ENCODE measurements at regions not wholly inside any gene's neighbourhood (a gene's known extent, or its start where the extent isn't known, plus 50 kb on each side); places are given as distances from the start of the nearest gene placed in this dataset.
"Not testable (repeated sequence)": the region's sequence is repeated elsewhere in the genome, so short reads cannot be mapped to it uniquely, and the experiment has no call there.

GRCh38 chr2:180604077-180604476, 376.3 kb upstream of the UBE2E3 start:
- Mint-ChIP-seq H3K36me3 (no peaks in the 10 kb centered on the region), H3K27ac (no peak overlapping the region), H3K4me1 (no peaks in the 10 kb centered on the region), H3K4me3 (no peak overlapping the region), H3K9me3 (no peaks in the 10 kb centered on the region), H3K27me3 (peaks cover 0 to 5% (median 0%) of the 10 kb centered on the region in 5 donors)
- intact Hi-C loops (cut with micrococcal nuclease): loop anchor here (1.0 to 10.0 kb wide), 3 partner anchors 454 to 1113 kb away; no protein-coding TSS in a partner anchor
- Histone ChIP-seq H3K27ac (ENCODE audit: low read depth, low read length) (no peak overlapping the region), H3K36me3 (ENCODE audit: control insufficient read depth in 2 of 3, insufficient read depth in 3 of 3, low read length in 3 of 3) (no peaks in the 10 kb centered on the region), H3K4me1 (ENCODE audit: control insufficient read depth in 2 of 2, insufficient read depth in 2 of 2, low read length in 2 of 2) (no peaks in the 10 kb centered on the region), H3K27me3 (ENCODE audit: control insufficient read depth in 2 of 2, insufficient read depth in 2 of 2, low read length in 2 of 2) (no peaks in the 10 kb centered on the region), H3K4me3 (ENCODE audit: low read length) (no peak overlapping the region), H3K9me3 (ENCODE audit: control insufficient read depth in 2 of 3, low read length in 3 of 3) (no peaks in the 10 kb centered on the region)
- CTCF ChIA-PET: no interaction called here
- ATAC-seq (peak; percentile 34), DNase-seq (no peak)
- POLR2A ChIA-PET: no interaction called here

- Mint-ChIP-seq H3K4me1 (no peaks in the 10 kb centered on the region), H3K27ac (no peak overlapping the region), H3K27me3 (peaks cover 0 to 5% (median 0%) of the 10 kb centered on the region in 5 donors), H3K4me3 (no peak overlapping the region), H3K36me3 (no peaks in the 10 kb centered on the region), H3K9me3 (peaks cover 0 to 4% (median 0%) of the 10 kb centered on the region in 11 donors)
- ChIA-PET CTCF (no interaction called here), POLR2A (no interaction called here)
- ATAC-seq (no peak), DNase-seq (no peak)
- no peaks in the 10 kb centered on the region for H3K36me3 ChIP-seq (ENCODE audit: control insufficient read depth in 2 of 3, insufficient read depth in 3 of 3, low read length in 3 of 3)
- no peak overlapping the region for H3K4me3 ChIP-seq (ENCODE audit: low read length)
- H3K27ac ChIP-seq (ENCODE audit: low read depth, low read length): no peak overlapping the region
- H3K4me1 ChIP-seq (ENCODE audit: control insufficient read depth in 2 of 2, insufficient read depth in 2 of 2, low read length in 2 of 2): no peaks in the 10 kb centered on the region
- H3K9me3 ChIP-seq (ENCODE audit: control insufficient read depth in 2 of 3, low read length in 3 of 3): no peaks in the 10 kb centered on the region
- H3K27me3 ChIP-seq (ENCODE audit: control insufficient read depth in 2 of 2, insufficient read depth in 2 of 2, low read length in 2 of 2): no peaks in the 10 kb centered on the region
- intact Hi-C loops (cut with micrococcal nuclease): loop anchor here (5.0 to 10.0 kb wide), 2 partner anchors 1114 to 1116 kb away; no protein-coding TSS in a partner anchor
Observed at GRCh38 chr2:180601016-180601415, 379.4 kb upstream of the UBE2E3 start.

GRCh38 chr2:180599804-180600203, 380.6 kb upstream of the UBE2E3 start:
- H3K4me1 Mint-ChIP-seq: no peaks in the 10 kb centered on the region
- H3K27ac Mint-ChIP-seq: no peak overlapping the region
- intact Hi-C loops (cut with micrococcal nuclease): loop anchor here (5.0 to 10.0 kb wide), 2 partner anchors 1115 to 1117 kb away; no protein-coding TSS in a partner anchor
- ChIA-PET CTCF (no interaction called here), POLR2A (no interaction called here)
- H3K36me3 ChIP-seq (ENCODE audit: control insufficient read depth in 2 of 3, insufficient read depth in 3 of 3, low read length in 3 of 3): no peaks in the 10 kb centered on the region
- DNase-seq: no peak
- no peaks in the 10 kb centered on the region for H3K27me3 ChIP-seq (ENCODE audit: control insufficient read depth in 2 of 2, insufficient read depth in 2 of 2, low read length in 2 of 2)
- no peaks in the 10 kb centered on the region for H3K4me1 ChIP-seq (ENCODE audit: control insufficient read depth in 2 of 2, insufficient read depth in 2 of 2, low read length in 2 of 2)
- no peak for ATAC-seq
- peaks cover 0 to 5% (median 0%) of the 10 kb centered on the region in 5 donors for H3K27me3 Mint-ChIP-seq
- peaks cover 0 to 6% (median 0%) of the 10 kb centered on the region in 11 donors for H3K9me3 Mint-ChIP-seq
- H3K27ac ChIP-seq (ENCODE audit: low read depth, low read length): no peak overlapping the region
- H3K4me3 Mint-ChIP-seq: no peak overlapping the region
- H3K4me3 ChIP-seq (ENCODE audit: low read length): no peak overlapping the region
- no peaks in the 10 kb centered on the region for H3K36me3 Mint-ChIP-seq
- no peaks in the 10 kb centered on the region for H3K9me3 ChIP-seq (ENCODE audit: control insufficient read depth in 2 of 3, low read length in 3 of 3)

GRCh38 chr2:180597179-180597578, 383.2 kb upstream of the UBE2E3 start:
- POLR2A ChIA-PET: no interaction called here

GRCh38 chr2:180596453-180596852, 384.0 kb upstream of the UBE2E3 start:
- Mint-ChIP-seq H3K4me3 (no peak overlapping the region), H3K4me1 (peaks cover 0 to 7% (median 5%) of the 10 kb centered on the region in 7 donors), H3K27me3 (no peaks in the 10 kb centered on the region), H3K9me3 (peaks cover 0 to 8% (median 4%) of the 10 kb centered on the region in 11 donors), H3K36me3 (peaks cover 0 to 1% (median 0%) of the 10 kb centered on the region in 5 donors), H3K27ac (no peak overlapping the region)
- no peaks in the 10 kb centered on the region for H3K27me3 ChIP-seq (ENCODE audit: control insufficient read depth in 2 of 2, insufficient read depth in 2 of 2, low read length in 2 of 2)
- H3K4me1 ChIP-seq (ENCODE audit: control insufficient read depth in 2 of 2, insufficient read depth in 2 of 2, low read length in 2 of 2): no peaks in the 10 kb centered on the region
- ChIA-PET CTCF (no interaction called here), POLR2A (no interaction called here)
- no peak overlapping the region for H3K27ac ChIP-seq (ENCODE audit: low read depth, low read length)
- DNase-seq (no peak), ATAC-seq (no peak)
- intact Hi-C loops (cut with micrococcal nuclease): no loop called here
- H3K4me3 ChIP-seq (ENCODE audit: low read length): no peak overlapping the region
- no peaks in the 10 kb centered on the region for H3K36me3 ChIP-seq (ENCODE audit: control insufficient read depth in 2 of 3, insufficient read depth in 3 of 3, low read length in 3 of 3)
- no peaks in the 10 kb centered on the region for H3K9me3 ChIP-seq (ENCODE audit: control insufficient read depth in 2 of 3, low read length in 3 of 3)

More at GRCh38 chr2:180597179-180597578, 383.2 kb upstream of the UBE2E3 start:
- no peak overlapping the region for H3K27ac ChIP-seq (ENCODE audit: low read depth, low read length)
- H3K4me3 ChIP-seq (ENCODE audit: low read length): no peak overlapping the region
- no peak for ATAC-seq
- H3K27me3 ChIP-seq (ENCODE audit: control insufficient read depth in 2 of 2, insufficient read depth in 2 of 2, low read length in 2 of 2): no peaks in the 10 kb centered on the region
- H3K9me3 ChIP-seq (ENCODE audit: control insufficient read depth in 2 of 3, low read length in 3 of 3): no peaks in the 10 kb centered on the region
- Mint-ChIP-seq H3K27ac (no peak overlapping the region), H3K36me3 (no peaks in the 10 kb centered on the region), H3K9me3 (peaks cover 0 to 6% (median under 1%) of the 10 kb centered on the region in 11 donors), H3K4me1 (peaks cover 0 to under 1% (median 0%) of the 10 kb centered on the region in 7 donors), H3K4me3 (no peak overlapping the region), H3K27me3 (peaks cover 0 to 5% (median 0%) of the 10 kb centered on the region in 5 donors)
- no peak for DNase-seq
- H3K4me1 ChIP-seq (ENCODE audit: control insufficient read depth in 2 of 2, insufficient read depth in 2 of 2, low read length in 2 of 2): no peaks in the 10 kb centered on the region
- intact Hi-C loops (cut with micrococcal nuclease): no loop called here
- H3K36me3 ChIP-seq (ENCODE audit: control insufficient read depth in 2 of 3, insufficient read depth in 3 of 3, low read length in 3 of 3): no peaks in the 10 kb centered on the region
- CTCF ChIA-PET: no interaction called here

GRCh38 chr2:180591947-180592346, 388.5 kb upstream of the UBE2E3 start:
- Histone ChIP-seq H3K4me1 (ENCODE audit: control insufficient read depth in 2 of 2, insufficient read depth in 2 of 2, low read length in 2 of 2) (peaks cover 0 to 4% of the 10 kb centered on the region in 2 donors), H3K27ac (ENCODE audit: low read depth, low read length) (no peak overlapping the region), H3K36me3 (ENCODE audit: control insufficient read depth in 2 of 3, insufficient read depth in 3 of 3, low read length in 3 of 3) (no peaks in the 10 kb centered on the region), H3K4me3 (ENCODE audit: low read length) (no peak overlapping the region), H3K27me3 (ENCODE audit: control insufficient read depth in 2 of 2, insufficient read depth in 2 of 2, low read length in 2 of 2) (no peaks in the 10 kb centered on the region), H3K9me3 (ENCODE audit: control insufficient read depth in 2 of 3, low read length in 3 of 3) (no peaks in the 10 kb centered on the region)
- intact Hi-C loops (cut with micrococcal nuclease): no loop called here
- no peak for ATAC-seq
- Mint-ChIP-seq H3K9me3 (peaks cover 5 to 50% (median 21%) of the 10 kb centered on the region in 11 donors), H3K36me3 (peaks cover 0 to 9% (median 4%) of the 10 kb centered on the region in 5 donors), H3K27me3 (peaks cover 0 to 7% (median 0%) of the 10 kb centered on the region in 5 donors), H3K4me3 (peak overlapping the region in 2 of 10 donors; percentile 23 to 30), H3K27ac (peak overlapping the region in 1 of 9 donors; percentile 53), H3K4me1 (peaks cover 6 to 22% (median 15%) of the 10 kb centered on the region in 7 donors)
- ChIA-PET POLR2A (interaction anchor here (0.6 kb wide), 1 partner anchor 105 kb away, joined by 3 read pairs; no protein-coding TSS in a partner anchor), CTCF (no interaction called here)
- no peak for DNase-seq

GRCh38 chr2:180591093-180591781, 389.2 kb upstream of the UBE2E3 start:
- H3K27me3 ChIP-seq (ENCODE audit: control insufficient read depth in 2 of 2, insufficient read depth in 2 of 2, low read length in 2 of 2); intact Hi-C loops (cut with micrococcal nuclease); CTCF ChIA-PET; H3K9me3 ChIP-seq (ENCODE audit: control insufficient read depth in 2 of 3, low read length in 3 of 3); H3K36me3 Mint-ChIP-seq; H3K4me3 ChIP-seq (ENCODE audit: low read length); ATAC-seq; POLR2A ChIA-PET; H3K4me1 ChIP-seq (ENCODE audit: control insufficient read depth in 2 of 2, insufficient read depth in 2 of 2, low read length in 2 of 2); H3K36me3 ChIP-seq (ENCODE audit: control insufficient read depth in 2 of 3, insufficient read depth in 3 of 3, low read length in 3 of 3); H3K27me3 Mint-ChIP-seq; H3K27ac ChIP-seq (ENCODE audit: low read depth, low read length): not testable (repeated sequence)
- Mint-ChIP-seq H3K4me3 (peak overlapping the region in 8 of 10 donors; percentile 7 to 53 (median 34)), H3K27ac (peak overlapping the region in 2 of 9 donors; percentile 71 to 80), H3K9me3 (peaks cover 5 to 52% (median 21%) of the 10 kb centered on the region in 11 donors), H3K4me1 (peaks cover 6 to 22% (median 15%) of the 10 kb centered on the region in 7 donors)
- DNase-seq: peak in 6 of 9 donors; percentile 2 to 43 (median 29)

Measured in naive thymus-derived CD4-positive, alpha-beta T cell (primary cell).